Fibroblast of skin of back (primary cell): ENCODE measurements at regions not wholly inside any gene's neighbourhood (a gene's known extent, or its start where the extent isn't known, plus 50 kb on each side); places are given as distances from the start of the nearest gene placed in this dataset.

Experiments
- DNase-seq: peaks from one replicate; pipeline ENCODE4 v3.0.0-alpha.2; 2013

DNA sequence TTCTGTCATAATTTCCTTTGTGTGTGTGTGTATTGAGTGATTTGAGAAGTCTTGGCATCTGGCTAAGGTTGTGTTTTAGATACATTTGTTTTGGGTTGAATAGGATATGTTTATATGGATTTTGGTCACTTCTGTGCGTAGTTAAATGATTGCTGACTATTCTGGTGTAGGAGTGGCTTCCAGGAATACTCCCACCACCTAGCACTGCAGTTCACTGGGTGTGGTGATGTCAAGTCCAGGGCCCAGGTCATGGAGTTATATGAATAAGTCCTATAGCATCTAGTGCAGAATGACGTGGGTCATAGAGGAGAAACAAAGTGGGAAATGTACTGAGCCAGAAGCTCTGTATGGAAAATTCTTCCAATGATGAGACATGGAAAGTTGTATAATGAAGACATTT is 465.4 kb upstream of the CCL2 start:
- no peak for DNase-seq

DNA sequence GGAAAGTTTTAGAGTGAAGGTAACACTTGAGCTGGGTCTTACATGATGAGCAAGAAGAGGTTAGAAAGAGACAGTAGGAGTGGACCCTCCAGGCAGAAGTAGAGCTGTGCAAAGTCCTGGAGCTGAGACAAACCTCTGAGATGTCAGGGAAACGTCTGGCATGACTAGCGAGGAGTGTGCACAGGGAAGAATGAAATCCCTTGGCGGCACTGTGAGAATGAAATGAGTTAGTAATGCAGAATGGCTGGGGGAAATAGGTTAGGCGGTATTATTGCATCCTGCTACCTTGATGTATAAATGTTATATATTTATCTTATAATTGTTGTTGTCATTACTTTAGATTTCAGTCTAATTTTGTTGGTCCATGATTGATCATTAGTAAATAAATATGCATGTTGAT is 457.9 kb upstream of the CCL2 start:
- DNase-seq: no peak

DNA sequence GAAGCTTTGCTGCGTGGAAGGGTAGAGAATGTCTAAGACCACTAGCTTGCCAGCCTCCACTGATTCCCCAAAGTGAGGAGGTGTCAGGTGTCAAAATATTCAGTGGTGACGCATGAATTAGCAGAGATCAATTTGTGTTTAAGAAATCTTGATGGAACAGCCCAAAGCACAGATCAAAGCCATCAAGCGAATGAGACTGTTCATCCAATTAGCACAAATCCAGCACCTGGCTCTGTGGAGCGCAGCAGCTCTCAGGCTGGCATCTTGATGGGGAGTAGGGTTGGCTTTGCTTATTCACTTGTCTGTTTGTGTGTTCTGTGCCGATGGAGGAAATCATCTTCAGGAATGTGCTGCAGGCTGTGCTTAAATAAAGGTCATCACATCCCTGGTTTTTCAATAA is 456.8 kb upstream of the CCL2 start:
- DNase-seq: no peak

DNA sequence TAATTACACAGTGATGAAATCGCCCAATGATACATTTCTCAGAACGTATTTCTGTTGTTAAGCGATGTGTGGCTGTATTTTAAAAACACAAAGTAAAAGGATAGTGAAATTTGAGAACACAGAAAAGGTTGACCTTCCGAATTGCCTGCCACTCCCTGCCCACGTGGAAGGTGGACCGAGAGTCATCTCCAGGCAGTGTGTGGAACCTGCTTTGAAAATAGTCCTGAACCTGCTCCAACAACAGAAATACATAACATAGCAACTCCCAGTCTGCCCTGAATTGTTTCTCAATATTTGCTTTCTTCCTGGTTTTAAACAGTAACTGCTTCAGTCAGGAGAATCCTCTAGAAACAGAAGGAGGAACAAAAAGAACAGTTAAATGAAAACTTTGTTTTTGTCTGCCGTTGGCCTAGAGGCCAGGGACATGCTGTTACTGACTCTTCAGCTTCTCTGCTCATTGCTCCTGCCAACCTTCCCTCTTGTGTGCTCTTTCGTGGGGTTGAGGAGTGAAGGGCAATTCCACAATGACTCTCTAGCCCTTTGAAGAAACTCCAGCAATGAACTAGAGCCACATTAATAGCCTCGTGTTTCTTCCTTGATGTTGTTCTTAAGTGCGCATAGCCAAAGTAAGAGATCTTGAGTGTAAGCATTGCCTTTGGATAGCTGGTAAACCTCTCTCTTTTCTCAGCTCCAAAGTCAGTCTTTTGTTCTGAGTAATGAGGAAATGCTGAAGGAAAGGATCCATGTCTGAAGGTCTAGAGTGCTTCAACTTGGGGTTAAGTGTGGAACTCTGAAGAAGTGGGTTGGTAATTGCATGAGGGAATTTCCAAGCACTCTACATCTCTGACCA is 452.5 kb upstream of the CCL2 start:
- DNase-seq: no peak

DNA sequence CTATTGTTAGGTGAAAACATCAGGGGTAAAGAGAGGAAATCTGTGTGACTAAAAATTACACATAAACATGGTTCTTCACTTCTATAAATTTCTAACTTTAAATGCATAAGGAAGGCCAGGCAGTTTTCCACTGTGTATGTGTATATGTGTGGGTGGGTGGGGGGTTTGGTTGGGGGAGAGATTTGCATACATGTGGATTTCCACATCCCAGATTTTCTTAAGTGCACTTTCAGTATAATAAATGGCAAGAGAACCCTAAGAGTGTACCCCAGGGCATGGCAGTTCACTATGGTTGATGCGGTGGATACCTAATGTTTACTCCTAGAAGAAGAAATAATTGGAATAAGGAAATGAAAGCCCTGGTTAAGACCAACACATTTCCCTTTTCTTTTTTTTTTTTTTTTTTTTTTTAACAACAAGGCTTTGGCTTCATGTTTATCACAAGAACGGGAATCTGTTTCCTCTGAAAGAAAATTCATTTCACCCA is 451.8 kb upstream of the CCL2 start:
- DNase-seq: no peak

DNA sequence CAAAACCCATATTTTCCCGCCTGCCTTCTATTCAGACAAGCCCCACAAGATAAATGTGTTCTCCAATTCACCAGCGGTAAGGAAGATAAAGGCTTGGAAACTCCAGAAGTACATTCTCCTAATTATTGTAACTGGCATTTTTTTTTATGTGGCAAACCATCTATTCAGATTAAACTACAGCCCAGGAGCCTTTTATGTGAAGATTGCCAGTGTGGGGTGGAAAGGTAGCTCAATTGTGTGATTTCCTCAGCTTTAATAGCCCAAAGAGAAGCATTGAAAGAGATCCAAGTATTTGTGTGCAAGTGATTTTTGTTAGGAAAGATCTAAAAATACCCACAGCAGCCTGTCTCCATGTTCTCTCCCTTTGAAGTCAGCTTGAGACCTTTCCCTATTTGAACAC is 451.4 kb upstream of the CCL2 start:
- no peak for DNase-seq

DNA sequence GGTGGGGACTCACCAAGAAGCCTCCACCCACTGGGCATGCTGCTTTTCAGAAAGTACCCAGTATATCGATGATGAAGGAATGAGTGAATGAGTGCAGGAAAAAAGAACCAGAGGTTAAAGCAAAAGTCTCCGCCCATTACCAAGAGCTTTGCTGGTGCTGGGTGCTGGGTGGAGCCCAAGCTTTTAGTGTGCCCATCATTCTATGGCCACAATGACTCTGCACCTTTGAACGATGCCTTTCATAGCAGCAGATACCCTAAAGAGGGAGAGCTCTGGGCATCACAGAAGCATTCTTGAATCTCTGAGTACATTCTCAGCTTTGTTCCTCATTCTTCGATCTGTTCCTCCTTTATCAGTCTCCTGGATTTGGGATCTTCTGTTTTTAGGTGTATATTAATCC is 450.7 kb upstream of the CCL2 start:
- DNase-seq: no peak

DNA sequence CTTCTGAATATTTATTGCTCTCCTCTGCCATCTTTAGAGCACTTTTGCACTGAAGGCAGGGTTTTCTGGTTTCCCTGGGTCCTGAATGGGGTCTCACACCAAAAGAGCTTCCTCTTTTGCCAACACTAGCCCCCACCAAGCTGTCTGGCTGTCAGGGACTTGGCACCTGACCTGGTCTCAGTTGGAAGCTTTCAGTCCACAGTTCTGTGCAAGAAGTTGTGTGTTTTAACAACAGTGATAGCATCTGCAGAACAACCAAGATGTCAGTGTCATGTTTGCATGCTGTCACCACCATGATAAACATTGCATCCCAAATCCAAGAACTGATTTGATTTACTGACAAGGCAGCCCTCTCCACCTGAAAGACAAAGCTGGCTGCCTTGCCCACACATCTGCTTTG is 448.5 kb upstream of the CCL2 start:
- no peak for DNase-seq

DNA sequence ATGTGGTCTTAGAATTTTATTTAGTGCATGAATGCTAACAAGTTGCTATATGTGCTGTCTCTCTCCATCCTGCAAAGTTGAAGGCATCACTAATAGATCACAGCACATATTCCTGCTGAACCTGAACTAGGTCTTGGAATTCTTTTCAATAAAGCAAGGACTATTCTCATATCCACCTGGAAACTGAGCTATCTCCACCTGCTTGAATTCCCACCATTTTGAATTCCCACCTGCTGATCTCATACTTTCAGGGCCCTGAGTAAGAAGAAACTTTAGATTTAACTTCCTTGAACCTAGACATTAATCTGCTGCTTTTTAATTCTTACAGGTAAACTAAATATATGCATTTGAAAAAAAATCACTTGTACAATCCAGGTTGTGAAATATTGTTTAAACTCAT is 445.3 kb upstream of the CCL2 start:
- no peak for DNase-seq

DNA sequence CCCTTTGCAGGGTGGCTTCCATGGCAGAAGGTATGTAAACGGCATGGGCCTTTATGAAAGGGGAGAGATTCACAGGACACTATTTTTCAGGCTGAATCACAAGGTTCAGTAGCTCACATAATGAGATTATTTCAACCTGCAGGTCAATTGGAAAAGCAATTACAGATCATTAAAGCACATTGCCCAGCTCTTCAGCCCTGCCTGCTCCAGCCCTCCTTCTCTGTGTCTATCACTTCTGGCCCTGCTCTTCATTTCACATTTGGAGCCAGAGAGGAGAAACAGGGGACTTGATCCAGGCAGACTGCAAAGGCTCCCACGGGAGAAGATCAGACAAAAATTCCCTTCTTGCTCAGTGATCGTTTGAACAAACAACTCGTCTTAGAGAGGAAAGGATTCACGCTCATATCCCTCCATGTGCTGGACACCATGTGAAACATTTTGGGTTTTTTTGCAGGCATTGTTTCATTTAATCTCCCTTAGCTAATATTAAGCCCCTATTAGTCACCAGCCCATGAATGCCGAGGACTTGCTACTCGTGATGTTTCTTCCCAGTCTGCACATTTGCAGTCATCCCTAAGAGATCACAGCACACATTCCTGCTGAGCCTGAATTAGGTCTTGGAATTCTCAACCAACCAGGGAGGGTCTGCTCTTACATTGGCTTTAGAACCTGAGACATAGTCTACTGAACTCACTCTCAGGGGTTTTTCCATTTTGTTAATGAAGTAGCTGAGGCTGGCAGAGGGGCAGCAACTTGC is 443.9 kb upstream of the CCL2 start:
- DNase-seq: no peak

DNA sequence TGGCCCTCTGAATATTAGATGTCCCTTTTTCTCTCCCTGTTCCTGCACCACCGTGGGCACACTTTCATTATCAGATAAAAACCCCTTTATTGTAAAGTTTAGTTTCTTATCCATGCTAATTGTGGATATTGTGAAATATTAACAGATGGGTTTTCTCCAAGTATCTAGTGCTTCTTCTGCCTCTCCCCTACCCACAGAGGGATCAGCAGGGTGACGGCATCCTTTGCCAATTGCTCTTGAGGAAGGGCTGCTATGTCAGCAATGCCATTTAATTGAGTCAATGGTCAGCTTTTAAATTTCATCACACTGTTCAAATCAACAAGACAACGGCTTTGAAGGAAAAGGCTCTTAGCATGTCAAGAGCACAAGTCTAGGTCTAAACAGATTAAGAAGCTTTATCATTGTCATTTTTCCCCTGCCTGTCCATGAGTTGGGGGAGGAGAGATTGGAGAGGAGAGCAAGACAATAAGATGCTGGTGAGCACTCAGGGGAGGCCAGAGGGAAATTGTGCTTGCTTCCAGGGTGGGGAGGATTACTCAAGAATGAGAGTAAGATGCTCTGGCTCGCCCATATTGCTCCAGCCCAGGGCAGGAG is 443.0 kb upstream of the CCL2 start:
- DNase-seq: no peak

DNA sequence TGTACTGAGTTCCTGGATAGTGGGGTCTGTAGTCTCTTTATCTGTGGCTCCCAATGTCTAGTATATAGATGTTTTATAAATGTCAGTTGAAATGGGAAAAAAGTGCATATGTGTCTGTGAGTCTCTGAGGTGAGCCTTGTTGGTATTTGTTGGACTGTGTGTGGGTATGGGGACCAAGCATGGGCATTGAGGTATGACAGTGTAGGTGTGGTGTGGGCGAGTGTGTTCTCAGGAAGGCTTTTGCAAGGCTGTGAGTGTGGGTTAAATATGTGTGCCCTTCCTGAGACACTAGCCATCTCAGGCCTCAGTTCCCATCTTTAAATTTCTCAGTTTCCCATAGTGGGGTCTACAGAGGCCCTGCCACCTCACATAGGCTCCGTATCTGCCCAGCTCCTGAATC is 440.2 kb upstream of the CCL2 start:
- DNase-seq: no peak

DNA sequence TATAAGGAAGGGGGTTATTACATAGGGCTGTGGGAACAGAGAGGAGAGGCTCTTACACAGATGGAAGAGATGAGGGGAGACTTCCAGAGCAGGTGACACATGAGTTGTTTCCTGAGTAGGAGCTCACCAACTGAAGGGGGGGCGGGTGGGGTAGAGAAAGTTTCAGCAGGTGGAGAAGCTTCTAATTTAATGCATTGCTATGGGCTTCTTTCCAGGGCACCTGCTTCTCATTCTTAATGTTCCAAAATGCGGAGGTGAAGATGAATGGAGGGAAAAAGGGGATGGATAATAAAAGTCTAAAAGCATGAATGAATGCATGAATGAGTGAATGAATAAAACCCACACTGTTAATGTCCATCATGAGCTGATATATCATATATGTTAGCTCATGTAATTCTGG is 439.0 kb upstream of the CCL2 start:
- DNase-seq: no peak

DNA sequence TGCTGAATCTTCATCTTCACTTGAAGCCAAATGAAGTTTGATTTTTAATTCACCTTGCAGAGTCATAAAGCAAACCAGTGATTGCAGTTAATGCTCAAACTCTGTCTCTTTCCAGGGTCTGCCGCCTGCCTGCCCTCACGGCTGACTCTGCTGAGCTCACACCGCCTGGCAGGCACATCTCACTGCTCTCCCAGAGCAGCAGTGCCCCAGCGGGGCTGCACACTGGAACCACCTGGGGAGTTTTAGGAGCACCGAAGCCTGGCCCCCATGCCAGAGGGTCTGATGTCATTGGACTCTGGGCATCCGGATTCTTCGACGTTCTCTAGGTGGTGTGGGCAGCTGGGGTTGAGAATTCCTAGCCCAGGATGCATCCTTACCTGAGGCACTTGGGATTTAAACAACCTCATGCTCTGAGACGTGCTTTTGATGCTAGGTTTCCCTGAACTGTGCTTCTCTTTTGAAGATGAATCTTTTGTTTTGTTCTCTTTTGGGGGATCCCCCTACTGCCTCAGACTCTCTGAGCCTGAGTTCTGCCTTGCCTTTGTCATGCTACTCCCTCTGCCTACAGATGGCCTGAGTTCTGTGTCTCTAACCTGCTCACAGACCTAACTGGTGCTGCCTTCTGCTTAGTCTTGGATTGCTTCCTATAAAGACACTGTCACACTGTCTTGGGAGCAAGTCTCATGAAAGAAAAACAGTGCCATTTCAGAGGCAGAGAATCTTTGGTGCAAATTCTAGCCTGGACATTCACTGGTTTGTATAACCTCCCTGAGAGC is 438.1 kb upstream of the CCL2 start:
- DNase-seq: no peak

DNA sequence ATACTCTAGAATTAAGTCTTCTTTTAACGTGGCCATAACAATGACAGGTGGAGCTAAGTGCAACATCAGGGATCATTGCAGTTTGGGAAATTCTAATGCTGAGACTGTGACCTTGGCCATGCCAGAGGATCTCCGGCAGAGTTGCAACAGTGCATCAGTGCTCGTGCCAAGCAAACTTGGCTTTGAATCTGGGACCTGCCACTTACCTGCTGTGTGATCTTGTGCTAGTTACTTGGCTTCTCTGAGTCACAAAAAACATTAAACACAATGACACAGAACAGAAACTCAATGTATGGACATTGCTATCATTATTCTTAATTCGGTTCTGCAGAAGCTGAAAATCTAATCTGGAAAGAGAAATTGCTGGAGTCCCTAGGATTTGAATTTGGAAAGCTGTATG is 435.5 kb upstream of the CCL2 start:
- DNase-seq: no peak

DNA sequence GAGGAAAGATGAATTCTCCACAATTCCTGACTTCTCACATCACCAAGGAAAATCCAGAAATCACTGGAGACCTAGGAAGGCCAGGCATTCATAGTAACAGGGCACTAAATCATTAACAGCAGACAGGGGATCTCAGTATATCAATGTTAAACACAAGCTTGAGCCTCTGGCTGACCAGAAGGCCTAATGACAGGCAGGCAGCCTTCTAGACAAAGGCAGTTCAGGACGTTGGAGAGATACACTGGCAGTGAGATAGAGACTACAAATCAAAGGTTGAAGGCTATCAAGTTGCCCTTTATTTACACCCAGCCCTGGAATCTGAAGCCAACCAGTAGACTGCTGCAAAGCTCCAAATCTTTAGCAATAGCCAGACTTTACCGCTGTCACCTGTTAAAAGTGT is 422.8 kb upstream of the CCL2 start:
- DNase-seq: no peak

DNA sequence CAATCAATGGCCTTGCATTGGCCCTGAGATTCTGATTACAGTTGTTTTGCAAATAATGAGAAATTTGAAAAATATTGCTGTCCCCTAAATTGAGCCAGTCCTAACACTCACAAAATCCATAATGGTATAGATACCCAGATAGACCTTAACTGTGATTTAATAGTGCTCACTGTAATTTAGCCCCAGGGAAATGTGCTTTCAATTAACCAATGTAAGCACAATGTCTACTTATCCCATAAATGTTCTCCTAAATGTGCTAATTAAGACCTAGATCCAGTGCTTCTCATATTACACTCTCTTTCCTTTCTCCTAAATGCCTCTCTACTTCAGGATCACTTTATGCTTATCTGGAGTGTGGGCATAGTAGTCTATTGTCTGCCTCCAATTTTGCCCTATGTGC is 417.8 kb upstream of the CCL2 start:
- no peak for DNase-seq

DNA sequence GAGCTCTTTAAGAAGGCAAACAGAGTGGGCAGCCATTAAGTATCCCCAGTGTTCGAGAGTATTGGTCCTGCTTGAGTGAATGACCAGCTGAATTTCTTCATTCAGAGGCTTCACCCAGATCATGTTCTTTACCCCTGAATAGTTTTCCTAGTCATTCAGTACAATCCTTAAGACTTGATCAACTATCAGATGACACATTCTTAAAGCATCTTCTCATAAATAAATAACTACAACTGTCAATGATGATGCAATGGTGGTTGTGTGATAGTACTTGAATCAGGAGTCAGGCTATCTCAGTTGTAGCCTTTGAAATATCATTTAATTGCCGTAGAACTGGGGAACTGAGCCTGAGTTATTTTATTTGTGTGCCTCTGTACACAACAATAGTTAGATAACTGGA is 416.8 kb upstream of the CCL2 start:
- no peak for DNase-seq

DNA sequence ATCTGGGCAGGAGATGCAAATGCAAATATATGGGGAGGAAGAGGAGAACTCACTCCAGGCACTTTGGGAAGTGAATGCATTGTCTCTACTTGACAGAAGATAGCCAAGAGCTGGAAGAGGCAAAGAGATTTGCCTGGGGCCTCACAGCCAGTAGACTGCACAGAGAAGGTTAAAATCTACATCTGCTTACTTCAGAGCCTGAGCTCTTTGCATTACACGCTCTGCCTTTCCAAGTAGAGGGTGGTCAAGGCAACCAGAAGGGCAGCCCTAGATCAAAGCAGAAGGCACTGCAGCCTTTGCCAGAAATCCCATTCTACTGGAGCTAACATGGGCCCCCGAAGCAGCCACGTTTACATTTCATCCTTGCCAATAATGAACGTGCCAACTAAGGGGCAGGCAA is 407.2 kb upstream of the CCL2 start:
- no peak for DNase-seq

DNA sequence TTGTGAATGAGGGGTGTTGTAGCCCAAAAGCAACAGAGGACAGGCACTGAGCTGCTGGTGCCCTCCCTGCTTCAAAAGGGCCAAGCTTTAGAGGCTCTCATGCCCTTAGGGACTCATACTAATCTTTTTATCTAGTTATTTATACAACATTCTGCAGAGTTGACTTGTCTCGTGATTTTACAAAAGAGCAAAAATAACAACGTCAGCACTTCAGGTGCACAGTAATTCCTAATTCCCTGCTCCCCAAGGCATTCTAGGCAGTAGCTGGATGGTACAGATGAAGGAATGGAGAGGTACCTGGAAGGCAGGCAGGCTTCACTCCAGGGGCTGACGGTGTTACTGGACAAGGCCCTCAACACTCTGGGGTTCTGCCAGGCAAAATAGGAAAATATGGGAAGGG is 406.7 kb upstream of the CCL2 start:
- DNase-seq: no peak

DNA sequence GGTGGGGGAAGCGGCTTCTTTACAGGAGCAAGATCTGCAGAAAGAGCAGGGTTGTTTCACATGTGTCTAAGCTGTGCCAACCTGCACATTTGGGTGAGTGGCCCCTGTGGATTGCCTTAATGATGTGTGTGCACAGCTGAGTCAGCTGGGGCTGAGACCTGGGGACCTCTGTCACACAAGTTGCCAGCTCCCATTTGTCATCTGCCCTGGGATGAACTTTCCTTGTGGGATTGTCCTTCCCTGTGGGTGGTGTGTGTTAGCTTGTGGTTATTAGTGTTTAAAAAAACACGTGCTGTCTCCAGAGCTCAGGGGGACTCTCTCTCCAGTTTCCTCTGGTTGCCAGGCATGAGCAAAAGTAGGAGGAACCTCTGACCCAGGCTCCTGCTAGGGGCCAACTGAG is 400.5 kb upstream of the CCL2 start:
- no peak for DNase-seq

DNA sequence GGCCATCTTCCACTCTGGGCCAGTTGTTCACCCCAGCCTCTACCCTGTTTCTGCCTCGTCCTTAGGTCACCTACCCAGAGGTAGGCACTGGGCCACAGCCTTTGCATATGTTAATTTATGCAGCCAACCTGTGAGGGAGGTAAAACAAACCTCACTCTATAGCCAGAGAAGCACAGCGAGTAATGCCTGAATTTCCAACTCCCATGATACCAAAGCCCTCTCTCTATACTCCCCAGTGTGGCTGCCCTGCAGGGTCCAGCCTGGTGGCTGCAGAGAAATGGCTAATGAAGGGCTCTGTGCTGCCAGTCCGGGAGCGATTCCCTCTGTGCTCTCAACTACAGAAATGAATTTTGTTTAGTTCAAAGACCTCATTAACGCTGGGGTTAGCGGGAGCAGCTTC is 397.0 kb upstream of the CCL2 start:
- DNase-seq: no peak

DNA sequence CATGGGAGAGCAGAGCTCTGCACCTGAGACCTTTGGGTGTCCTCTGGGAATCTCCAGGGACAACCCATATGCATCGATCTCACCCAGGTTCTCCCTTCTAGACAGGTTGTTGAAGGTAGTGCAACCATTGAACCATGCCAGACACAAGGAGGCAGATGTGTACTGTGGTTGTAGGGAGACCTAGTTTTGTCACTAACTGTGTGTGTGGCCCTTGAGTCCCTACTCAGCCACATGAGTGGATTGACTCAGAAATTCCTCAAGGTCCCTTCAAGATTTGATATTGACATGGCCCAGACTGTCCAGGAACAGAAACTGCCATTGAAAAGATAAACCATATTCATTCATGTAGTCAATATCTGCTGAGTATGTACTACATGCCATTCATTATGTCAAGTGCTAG is 396.4 kb upstream of the CCL2 start:
- no peak for DNase-seq
